ENCODE measurements at regions not wholly inside any gene's neighbourhood (a gene's known extent, or its start where the extent isn't known, plus 50 kb on each side); places are given as distances from the start of the nearest gene placed in this dataset.
"Not testable (repeated sequence)": the region's sequence is repeated elsewhere in the genome, so short reads cannot be mapped to it uniquely, and the experiment has no call there.

DNA sequence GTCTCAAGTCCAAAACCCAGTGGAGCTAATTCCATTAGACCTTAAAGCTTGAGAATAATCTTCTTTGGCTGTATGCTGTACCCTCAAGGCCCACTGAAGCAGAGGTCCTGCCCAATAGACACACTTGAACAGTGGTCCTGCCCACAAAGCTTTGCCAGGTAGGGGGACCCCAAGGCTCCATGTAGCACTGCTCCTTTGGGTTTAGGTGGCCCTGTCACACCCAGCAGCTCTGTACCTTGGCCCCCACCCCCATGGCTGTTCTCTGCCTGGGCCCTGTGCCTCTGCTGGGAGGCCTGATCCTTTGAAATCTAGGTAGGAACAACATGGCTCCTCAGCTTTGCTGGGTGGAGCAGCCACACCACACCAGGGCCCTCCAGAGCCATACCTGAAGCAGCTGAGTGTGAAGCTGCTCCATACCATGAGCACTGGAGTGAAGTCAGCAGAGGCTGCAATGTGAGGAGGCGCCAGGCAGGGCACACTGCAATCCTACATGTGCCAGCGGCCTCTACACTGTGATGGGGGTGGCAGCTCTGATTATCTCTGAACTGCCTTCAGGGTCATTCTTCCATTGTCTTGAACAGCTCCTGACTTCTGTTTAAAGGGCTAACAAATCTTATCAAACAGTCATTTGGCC is 188.0 kb upstream of the CCDC54 start:
- no peak for DNase-seq (ENCODE audit: low read depth in 1 of 2, low spot score in 1 of 2)

DNA sequence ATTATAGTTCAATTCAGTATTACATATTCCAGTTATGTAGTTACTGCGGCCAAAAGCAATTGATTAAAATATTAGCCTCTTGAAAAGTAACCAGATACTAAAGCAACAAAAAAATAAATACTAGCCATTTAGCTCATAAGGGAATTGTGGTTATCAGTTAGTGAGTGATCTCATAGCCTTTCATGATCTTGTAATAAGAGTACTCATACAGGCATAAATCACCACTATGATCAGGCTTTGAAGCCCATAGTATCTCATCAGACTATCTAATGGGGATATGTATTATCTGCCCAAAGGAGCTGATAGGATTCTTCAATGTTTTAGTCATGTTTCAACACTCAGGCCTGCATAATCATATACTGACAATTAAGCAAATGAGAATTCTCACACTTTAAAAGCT is 184.1 kb upstream of the CCDC54 start:
- DNase-seq (ENCODE audit: low read depth in 1 of 2, low spot score in 1 of 2): no peak

DNA sequence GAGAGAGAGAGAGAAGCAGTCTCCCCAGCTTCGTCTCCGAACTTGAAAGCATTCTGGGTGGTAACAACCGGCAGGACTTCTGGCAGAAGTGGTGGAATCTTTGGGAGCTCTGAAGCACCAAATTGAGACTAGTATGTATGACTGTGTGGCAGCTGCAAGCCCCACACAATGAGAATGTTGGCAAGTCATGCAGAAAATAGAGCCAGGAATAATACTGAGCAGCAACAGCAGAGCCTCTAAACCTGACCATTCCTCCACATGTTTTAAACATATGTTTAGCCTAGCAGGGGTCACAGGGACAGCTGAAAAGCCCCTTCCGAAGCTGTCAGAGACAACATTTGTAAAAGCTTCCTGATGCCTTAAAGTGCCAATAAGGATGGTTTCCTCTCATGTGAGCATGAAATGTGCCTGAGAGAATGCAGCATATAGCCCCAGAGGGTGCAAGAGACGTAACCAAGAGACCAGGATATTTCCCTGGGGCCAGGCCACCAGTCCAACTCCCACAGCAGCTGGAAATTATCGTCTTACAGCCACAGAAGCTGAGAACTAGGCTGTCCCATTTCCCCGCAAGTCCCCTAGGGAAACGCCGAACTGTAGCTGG is 178.6 kb upstream of the CCDC54 start:
- no peak for DNase-seq (ENCODE audit: low read depth in 1 of 2, low spot score in 1 of 2)

DNA sequence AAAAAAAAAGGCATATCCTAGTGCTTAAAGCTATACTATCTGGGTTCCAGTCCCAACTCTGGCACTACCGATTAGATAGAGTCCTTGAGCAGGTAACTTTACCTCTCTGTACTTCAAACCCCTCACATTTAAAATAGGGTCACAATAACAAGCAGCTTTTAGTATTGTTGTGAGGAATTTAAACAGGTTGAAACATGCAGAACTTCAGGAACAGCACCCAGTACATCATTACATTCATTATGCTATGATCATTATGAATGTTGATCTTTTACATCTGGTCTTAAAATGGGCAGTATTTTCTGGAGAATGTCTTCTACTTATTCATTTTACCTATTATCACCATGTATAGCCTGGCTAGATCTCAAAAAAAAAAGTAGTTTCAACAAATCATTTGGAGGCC is 176.1 kb upstream of the CCDC54 start:
- DNase-seq (ENCODE audit: low read depth in 1 of 2, low spot score in 1 of 2): no peak

DNA sequence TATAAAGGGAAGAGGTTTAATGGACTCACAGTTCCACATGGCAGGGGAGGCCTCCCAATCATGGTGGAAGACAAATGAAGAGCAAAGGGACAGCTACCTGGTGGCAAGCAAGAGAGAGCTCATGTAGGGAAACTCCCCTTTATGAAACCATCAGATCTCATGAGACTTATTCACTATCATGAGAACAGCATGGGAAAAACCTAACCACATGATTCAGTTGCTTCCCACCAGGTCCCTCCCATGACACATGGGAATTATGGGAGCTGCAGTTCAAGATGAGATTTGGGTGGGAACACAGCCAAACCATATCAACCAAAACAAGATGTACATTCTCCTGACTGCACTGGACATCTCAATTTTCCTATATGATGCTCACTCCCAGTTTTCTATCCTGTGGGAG is 174.4 kb upstream of the CCDC54 start:
- DNase-seq (ENCODE audit: low read depth in 1 of 2, low spot score in 1 of 2): not testable (repeated sequence)

DNA sequence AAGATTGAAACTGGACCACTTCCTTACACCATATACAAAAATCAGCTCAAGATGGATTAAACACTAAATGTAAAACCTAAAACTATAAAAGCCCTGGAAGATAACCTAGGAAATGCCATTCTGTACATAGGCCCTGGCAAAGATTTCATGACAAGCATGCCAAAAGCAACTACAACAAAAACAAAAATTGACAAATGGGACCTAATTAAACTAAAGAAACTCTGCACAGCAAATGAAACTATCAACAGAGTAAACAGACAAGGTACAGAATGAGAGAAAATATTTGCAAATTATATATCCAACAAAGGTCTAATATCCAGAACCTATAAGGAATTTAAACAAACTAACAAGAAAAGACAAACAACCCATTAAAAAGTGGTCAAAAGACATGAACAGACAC is 173.1 kb upstream of the CCDC54 start:
- no peak for DNase-seq (ENCODE audit: low read depth in 1 of 2, low spot score in 1 of 2)

DNA sequence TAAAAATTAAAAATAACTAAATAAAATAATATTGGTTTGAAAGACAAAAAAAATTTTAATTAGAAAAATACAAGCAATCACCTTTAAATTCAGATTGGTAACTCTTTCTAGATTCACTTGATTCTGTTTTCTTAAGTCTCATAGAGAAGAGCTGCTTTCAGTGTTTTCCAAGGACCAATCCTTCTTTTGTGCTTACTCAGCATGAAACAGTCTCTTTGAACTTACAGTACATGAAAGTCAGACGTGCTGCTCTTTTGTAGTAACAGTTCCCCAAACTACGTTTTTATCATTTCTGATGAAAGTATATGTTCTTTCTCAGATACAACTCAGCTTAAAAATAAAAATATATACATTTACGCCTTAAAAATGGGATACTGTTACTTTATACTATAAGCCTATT is 171.9 kb upstream of the CCDC54 start:
- DNase-seq (ENCODE audit: low read depth in 1 of 2, low spot score in 1 of 2): no peak

DNA sequence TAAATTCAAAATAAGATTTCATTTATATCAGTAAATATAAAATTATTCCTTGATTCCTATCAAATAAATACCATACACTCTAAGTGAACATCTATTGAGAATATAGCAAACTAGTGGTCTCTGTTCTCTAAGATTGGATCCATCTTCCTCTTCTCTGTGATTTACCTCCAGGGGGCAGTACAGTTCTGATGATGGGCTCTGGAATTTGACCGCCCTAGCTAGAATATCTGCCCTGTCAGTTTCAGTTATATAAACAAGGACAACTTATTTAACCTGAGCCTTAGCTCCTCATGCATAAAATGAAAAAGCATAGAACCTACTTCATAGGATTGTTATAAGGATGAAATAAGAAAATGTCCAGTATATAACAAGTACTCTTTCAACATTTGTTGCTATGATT is 171.1 kb upstream of the CCDC54 start:
- no peak for DNase-seq (ENCODE audit: low read depth in 1 of 2, low spot score in 1 of 2)

DNA sequence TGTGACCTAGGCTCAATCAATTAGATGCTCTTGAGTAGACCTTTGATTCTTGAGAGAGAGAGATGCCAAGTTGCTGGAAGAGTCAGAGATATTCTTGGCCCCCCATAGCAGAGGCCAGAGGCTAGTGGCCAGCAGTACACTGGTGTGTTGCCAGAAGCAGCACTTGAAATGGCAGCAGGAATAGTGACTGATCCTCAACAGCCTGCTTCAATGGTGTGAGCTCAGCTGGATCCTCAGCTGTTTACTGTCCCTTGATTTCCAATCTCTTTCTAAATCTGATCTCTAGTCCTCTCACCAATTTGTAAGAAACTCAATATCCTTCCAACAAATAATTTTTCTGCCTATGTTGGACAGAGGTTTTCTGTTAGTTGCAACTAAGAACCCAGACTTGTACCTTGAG is 170.3 kb upstream of the CCDC54 start:
- no peak for DNase-seq (ENCODE audit: low read depth in 1 of 2, low spot score in 1 of 2)

DNA sequence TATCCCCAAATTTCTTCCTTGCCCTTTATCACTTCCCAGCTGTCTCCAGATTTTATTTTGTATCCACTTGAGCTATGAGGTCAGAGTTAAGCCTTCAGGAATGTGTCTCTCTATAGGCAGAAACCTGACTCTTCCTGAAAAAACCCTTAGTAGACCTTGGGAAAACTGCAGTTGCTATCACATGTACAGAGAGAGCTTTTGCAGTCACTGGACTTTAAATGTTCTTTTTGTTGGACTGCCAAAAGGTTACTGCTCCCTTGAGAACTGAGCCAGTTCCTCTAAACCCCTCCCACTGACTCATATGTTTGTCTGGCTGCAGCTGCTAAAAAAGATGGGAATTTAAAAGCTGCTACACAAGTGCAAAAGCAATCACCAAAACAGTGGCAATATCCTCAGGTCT is 169.1 kb upstream of the CCDC54 start:
- no peak for DNase-seq (ENCODE audit: low read depth in 1 of 2, low spot score in 1 of 2)

DNA sequence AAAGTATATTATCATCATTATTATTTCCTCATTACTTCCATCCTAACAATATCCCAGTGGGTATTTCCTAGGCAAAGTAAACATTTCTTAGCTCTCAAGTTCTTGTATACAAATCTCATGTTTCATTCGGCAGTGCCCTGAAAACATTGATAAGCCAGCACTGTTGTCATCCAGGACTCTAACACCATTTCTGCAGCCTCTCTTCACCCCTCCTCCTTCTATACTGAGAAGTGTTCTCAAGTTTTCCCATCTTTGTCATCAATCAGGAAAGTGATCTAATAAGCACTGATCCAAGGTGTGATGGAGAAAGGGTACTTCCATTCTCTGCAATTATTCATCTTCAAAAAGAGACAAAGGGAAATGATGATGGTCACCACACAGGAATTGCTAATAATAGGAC is 168.4 kb upstream of the CCDC54 start:
- no peak for DNase-seq (ENCODE audit: low read depth in 1 of 2, low spot score in 1 of 2)

DNA sequence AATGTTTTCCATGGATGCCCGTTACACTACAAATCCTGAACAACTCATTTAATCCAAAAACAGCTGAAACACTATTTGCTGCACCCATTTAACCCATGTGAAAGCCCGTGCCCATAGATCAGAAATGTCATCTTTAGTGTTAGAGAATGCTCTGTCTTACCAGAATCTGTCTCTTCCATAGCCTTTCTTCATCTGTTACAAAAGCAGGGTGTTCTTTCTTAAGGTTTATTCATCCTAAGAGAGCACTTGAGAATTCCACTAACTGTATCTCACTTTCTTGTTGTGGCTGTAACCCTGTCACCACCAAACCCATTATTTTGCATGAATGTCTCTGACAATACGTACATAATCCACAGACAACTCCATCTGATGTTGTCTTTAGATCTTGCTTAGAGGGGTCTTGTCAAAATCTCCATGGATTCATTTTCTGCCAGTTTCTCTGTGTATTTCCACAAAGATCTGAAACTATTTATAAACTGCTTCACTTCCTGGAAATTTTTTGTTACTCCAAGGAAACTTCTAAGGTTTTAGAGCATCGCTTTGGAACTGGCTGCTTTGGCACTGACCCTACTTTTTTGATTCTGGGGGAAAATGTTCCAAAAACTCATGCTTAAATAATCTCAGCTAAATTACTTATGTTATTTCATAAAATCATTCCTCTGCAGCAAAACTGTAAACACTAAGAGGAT is 167.8 kb upstream of the CCDC54 start:
- no peak for DNase-seq (ENCODE audit: low read depth in 1 of 2, low spot score in 1 of 2)

DNA sequence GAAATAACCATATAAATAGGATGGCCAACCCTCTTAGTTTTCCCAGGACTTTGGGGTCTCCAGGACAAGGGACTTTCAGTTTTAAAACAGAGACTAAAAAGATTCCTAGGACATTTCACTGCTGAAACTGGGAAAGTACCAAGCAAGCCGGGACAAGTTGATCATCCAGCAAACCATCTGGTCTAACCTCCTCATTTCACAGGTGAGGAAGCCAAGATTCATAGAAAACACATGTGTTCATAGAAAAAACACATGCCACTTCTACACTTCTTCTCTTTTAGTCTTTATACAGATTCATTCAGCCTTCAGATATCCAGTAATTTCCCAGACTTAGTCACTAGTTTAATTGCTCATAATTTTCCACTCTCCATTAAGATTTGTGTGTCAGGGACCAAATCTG is 165.6 kb upstream of the CCDC54 start:
- DNase-seq (ENCODE audit: low read depth in 1 of 2, low spot score in 1 of 2): no peak

DNA sequence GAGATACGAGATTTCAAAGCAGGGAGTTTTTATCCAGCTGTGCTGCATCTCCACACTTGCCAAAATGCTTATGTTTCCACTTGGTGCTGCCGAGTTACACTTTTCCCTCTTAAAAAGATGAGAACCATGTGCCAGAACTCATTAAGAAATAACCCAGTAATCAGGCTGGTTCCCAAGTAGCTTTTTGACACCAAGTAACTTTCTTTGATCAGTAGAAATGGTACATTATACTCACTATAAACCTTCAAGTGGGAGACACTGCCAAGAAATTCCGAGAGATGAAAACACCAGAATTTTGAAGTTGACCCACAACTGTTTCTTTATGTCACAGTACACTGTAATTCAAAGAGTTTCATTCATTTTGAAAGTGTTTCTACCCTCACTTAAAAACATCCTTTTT is 164.6 kb upstream of the CCDC54 start:
- DNase-seq (ENCODE audit: low read depth in 1 of 2, low spot score in 1 of 2): no peak

DNA sequence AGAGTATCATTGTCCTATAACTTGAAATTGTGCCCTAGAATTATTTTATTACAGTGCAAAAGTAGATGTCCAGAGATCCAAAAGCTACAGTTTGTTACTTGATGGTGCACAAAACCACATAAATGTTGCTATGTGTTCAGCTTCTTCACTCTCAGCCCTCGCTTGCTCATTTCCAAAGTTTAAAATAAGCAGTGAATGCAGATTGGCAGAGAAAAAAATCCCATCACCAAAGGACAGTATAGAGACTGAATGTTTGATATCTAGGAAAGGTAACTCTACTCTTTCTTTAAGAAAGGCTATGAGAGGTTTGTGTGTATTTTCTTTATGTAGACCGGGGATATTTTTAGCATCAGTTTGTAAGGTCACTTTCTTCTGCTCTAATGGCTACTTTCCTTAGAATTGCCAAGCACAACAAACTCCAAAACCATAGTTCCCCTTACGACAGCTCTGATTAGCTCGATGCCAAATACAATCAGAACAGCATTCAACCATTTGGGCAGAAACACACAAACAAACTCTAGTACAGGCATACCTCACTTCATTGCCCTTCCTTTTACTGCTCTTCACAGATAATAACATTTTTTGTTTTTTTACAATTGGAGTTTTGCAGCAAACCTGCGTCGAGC is 164.1 kb upstream of the CCDC54 start:
- no peak for DNase-seq (ENCODE audit: low read depth in 1 of 2, low spot score in 1 of 2)

DNA sequence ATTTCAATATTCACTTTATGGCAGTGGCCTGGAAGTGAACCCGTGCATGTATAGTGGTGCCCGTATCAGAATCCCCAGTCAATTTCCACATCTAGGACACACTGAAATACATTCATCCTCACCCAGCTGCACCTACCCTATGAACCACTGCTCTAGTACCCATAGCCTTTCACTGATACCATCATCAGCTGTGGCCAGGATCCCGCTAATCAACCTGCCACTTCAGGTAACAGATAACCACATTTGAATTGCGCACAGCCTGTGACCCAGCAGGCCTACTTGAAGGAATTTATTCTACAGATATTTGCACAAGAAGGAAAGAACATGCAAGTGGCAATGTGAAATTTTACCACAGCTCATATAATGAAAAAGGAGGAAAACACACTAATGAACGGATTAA is 161.0 kb upstream of the CCDC54 start:
- DNase-seq (ENCODE audit: low read depth in 1 of 2, low spot score in 1 of 2): no peak

DNA sequence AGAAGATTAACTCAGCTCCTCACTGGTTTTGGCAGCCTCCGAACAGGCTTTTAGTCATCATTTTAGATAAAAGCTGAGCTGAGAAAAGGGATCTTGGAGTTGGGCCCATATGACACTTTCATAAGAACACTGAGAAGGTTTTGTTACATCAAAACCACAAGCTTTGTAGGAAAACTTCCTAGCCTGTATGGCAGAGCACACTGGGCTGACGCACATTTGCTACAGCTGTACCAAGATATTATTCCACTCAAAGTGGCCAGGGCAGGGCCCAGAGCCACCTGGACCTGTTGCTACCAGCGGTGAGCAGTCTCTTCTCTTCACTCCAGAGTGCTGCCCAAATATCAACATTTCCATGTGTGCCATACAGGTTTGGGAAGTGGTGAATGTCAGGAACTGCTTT is 160.5 kb upstream of the CCDC54 start:
- no peak for DNase-seq (ENCODE audit: low read depth in 1 of 2, low spot score in 1 of 2)

DNA sequence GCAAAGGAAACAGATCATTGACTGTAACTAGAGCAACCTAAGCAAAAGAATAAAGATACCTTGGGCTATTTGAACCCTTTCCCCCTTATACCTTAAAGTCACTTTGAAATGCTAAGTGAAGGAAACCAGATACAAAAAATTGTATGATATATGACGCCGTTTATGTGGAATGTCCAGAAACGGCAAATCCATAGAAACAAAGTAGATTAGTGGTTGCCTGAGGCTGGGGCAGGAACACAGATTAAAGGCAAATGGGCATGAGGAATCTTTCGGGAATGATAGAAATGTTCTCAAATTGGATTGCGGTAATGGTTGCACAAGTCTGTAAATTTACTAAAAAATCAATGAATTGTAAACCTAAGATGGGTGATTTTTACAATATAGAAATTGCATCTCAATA is 160.1 kb upstream of the CCDC54 start:
- no peak for DNase-seq (ENCODE audit: low read depth in 1 of 2, low spot score in 1 of 2)

DNA sequence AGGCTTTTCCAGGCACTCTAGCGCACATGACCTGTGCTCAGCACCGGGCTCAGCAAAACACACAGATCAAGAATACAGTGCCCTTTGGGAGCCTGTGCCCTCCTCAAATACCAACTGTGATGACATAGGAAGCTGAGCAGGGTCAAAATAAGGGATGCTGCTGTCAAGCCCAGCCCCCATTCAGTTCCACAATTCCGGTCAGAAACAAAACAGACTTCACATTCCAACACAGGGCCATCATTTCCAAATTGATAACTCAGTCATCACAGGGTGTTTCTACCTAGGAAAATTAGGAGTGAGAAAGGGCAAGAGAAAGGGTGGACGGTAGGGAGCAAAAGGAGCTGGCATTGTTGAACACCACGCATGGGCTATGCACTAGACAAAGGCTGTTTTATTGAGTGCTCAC is 158.4 kb upstream of the CCDC54 start:
- DNase-seq (ENCODE audit: low read depth in 1 of 2, low spot score in 1 of 2): no peak

DNA sequence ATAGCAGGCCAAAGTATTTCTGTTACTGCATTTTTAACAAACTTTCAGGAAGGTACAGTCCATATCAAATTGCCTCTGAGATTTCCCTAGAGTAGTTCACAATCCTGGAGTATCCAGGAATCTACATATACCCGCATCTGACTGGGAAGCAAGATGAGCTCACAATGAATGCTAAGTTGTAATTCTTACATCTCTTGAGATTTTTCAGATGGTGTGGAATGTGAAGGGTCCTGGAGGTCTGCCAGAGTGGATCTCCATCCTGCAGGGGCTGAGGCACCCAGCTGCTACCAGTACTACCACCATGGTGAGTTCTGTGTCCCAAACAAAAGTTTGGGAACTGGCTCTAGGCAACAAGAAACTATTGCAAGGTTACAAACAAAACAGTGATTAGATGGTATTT is 156.7 kb upstream of the CCDC54 start:
- DNase-seq (ENCODE audit: low read depth in 1 of 2, low spot score in 1 of 2): no peak

DNA sequence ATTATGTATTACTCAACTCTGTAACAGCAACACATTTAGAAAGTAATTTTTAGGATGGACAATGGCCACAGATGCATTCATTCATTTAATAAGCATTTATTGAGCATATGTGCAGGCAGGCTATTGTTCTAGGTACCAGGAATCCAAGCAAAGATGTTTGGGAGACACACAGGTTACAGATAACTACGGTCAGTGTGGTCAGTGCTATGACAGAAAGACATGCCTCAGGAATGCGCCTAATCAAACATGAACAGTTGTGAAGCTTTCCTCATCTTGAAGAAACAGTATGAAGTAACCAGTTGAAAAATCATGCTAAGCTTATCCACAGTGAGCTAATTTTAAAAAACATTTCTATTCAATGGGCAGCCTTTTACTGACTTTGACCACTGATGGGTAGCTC is 155.4 kb upstream of the CCDC54 start:
- DNase-seq (ENCODE audit: low read depth in 1 of 2, low spot score in 1 of 2): no peak

DNA sequence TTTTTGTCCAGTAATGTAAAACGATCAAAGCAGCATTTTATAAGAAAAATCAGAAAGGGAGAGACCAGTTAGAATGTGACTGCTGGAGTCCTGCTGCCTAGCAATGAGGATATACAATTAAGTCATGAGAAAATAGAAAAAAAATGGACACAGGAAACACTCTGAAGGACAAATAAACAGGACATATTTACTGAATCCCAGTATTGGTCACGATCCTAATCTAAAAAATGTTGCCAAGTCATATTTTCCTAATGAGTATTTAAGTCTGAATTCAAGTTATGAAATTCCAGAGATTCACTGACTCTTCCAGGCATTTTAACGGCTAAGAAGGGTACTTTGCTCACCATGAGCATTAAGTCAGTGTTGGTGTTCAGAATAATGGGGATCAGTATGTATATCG is 154.3 kb upstream of the CCDC54 start:
- DNase-seq (ENCODE audit: low read depth in 1 of 2, low spot score in 1 of 2): no peak
